ENCODE measurements at regions not wholly inside any gene's neighbourhood (a gene's known extent, or its start where the extent isn't known, plus 50 kb on each side); places are given as distances from the start of the nearest gene placed in this dataset.

DNA sequence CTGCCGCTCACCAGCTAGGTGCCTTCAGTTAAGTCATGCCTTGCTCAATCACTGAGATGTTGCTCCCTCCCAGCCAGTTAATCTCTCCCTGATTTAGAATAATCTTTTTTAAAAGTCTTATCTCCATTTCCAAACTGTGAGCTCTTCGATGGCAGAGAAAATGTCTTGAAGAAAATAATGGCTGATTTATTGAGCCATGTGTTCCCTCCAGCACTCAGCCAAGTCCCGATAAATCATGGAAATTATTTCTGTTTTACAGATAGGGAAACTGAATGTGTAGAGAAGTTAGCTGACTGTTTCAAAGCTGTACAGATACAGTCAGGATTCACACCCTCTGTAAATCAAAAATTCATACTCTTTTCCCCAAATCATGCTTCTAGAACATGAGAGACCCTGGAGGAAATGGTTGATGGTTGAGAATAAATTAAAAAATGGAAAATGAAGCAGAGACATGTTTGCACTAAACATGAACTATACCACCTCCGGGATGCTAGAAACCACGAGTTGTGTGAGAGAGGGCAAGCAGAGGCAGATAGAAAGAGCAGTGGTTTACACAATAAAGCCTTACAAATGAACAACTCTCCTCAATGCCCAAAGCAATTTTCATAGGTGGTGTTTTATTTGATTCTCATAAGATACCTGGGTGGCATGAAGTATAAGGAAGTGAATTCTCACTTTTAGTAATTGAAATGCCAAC, 376.4 kb downstream of the PLPP3 start:
- Mint-ChIP-seq H3K4me1 (ENCODE audit: low read depth) (no peaks in the 10 kb centered on the region), H3K36me3 (ENCODE audit: low read depth) (no peaks in the 10 kb centered on the region), H3K4me3 (no peak overlapping the region), H3K9me3 (no peaks in the 10 kb centered on the region), H3K27ac (no peak overlapping the region), H3K27me3 (ENCODE audit: low read depth) (no peaks in the 10 kb centered on the region)
- DNase-seq (ENCODE audit: low spot score) = no peak

DNA sequence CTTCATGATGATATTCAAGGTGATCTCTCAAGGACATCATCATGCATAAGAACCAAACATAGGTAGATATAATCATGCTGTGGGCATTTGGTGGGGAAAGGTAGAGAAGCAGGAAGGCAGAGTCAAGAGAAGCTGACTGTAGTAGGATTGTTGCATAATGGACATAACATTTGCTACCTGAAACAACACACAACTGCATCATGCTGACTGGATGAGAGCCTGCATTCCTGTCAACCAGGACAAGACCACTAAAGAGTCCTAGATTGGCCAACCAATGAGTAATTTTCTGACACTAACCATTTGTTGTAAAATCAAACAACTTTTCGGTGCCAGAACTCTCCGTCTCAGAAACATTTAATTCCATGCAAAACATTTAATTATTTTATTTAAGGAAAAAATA, 377.2 kb downstream of the PLPP3 start:
- no peaks in the 10 kb centered on the region for H3K27me3 Mint-ChIP-seq (ENCODE audit: low read depth)

DNA sequence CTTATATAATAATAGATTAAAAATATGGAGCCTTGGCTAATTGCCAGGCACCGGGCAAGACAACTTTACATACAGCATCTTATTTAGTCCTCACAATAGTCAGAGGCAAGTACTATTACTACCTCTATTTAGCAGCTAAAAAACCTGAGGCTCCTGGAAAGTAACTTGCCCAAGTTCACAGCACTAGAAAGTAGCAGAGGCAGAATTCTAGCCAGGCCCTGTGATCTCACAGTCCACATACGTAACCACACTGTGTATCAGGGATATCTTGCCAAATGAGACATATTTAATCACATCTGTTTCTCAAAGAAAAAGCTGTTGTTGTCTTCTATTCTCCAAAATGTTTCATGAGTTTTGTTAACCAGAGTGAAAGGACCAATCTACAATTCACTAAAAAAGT, 378.5 kb downstream of the PLPP3 start:
- no peaks in the 10 kb centered on the region for H3K36me3 Mint-ChIP-seq (ENCODE audit: low read depth)
- no peak overlapping the region for H3K27ac Mint-ChIP-seq
- no peaks in the 10 kb centered on the region for H3K9me3 Mint-ChIP-seq
- no peaks in the 10 kb centered on the region for H3K4me1 Mint-ChIP-seq (ENCODE audit: low read depth)
- no peaks in the 10 kb centered on the region for H3K27me3 Mint-ChIP-seq (ENCODE audit: low read depth)
- no peak for DNase-seq (ENCODE audit: low spot score)
- H3K4me3 Mint-ChIP-seq = no peak overlapping the region

More for the DNA sequence above, 377.2 kb downstream of the PLPP3 start:
- no peak for DNase-seq (ENCODE audit: low spot score)
- Mint-ChIP-seq H3K36me3 (ENCODE audit: low read depth) (no peaks in the 10 kb centered on the region), H3K4me1 (ENCODE audit: low read depth) (no peaks in the 10 kb centered on the region), H3K9me3 (no peaks in the 10 kb centered on the region), H3K4me3 (no peak overlapping the region), H3K27ac (no peak overlapping the region)

DNA sequence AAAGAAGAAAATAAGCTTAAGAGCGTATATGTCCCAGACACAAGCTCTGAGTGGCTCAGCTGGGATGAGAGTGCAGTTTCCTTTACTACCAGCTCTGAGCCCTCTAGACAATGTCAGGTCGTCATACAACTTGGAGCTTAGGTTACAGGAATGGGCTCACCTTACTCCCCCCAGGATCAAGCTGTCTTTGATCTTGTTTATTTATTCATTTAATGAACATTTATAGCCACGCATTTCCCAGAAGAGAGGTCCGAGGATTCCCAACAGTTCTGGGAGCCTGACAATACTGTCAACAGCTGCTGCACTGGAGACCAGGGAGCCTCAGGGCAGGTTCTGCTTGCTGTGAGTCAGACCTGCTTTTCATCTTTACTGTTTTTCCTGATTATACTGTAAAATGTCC, 378.9 kb downstream of the PLPP3 start:
- Mint-ChIP-seq H3K4me1 (ENCODE audit: low read depth) (no peaks in the 10 kb centered on the region), H3K9me3 (no peaks in the 10 kb centered on the region), H3K4me3 (no peak overlapping the region), H3K36me3 (ENCODE audit: low read depth) (no peaks in the 10 kb centered on the region), H3K27ac (no peak overlapping the region), H3K27me3 (ENCODE audit: low read depth) (no peaks in the 10 kb centered on the region)
- no peak for DNase-seq (ENCODE audit: low spot score)

DNA sequence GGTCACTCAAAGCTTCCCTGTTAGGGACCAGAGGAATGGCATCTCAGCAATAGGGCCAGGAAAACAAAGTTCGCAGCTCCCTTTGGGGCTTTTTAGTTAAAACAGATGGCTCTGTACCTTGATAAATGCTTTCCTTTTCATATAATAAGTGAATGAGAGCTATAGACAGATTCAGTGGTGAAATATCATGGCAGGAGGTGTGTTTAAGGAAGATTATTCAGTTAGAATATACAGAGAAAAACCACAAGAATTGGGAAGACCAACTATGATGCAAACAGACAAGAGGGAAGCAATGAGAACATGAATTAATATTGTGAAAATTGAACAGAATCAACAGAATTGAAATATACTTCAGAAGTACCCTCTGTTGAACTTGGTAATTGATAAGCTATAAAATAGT, 379.4 kb downstream of the PLPP3 start:
- Mint-ChIP-seq H3K4me3 (no peak overlapping the region), H3K27ac (no peak overlapping the region), H3K27me3 (ENCODE audit: low read depth) (no peaks in the 10 kb centered on the region), H3K36me3 (ENCODE audit: low read depth) (no peaks in the 10 kb centered on the region), H3K4me1 (ENCODE audit: low read depth) (no peaks in the 10 kb centered on the region), H3K9me3 (no peaks in the 10 kb centered on the region)
- DNase-seq (ENCODE audit: low spot score) = no peak

DNA sequence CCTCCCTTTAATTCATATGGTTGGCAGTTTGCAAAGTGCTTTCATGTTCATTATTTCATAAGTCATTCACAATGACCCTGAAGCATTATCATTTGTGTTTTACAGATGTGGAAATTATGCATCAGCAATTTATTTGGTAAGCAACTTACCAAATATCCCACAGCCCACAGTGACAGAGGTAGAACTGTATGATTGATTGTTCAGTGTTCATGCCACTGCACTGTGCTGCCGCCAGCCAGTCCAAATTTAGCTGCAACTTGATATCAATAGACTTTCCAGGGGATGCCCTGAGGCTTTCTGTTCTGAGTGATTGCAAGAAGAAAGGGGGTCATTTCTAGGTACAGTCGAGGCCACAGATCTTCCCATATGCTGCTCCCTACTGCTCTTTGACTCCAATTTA, 380.3 kb downstream of the PLPP3 start:
- H3K4me3 Mint-ChIP-seq = no peak overlapping the region
- no peak overlapping the region for H3K27ac Mint-ChIP-seq
- DNase-seq (ENCODE audit: low spot score) = no peak
- no peaks in the 10 kb centered on the region for H3K4me1 Mint-ChIP-seq (ENCODE audit: low read depth)
- H3K27me3 Mint-ChIP-seq (ENCODE audit: low read depth) = no peaks in the 10 kb centered on the region
- no peaks in the 10 kb centered on the region for H3K36me3 Mint-ChIP-seq (ENCODE audit: low read depth)
- H3K9me3 Mint-ChIP-seq = no peaks in the 10 kb centered on the region

DNA sequence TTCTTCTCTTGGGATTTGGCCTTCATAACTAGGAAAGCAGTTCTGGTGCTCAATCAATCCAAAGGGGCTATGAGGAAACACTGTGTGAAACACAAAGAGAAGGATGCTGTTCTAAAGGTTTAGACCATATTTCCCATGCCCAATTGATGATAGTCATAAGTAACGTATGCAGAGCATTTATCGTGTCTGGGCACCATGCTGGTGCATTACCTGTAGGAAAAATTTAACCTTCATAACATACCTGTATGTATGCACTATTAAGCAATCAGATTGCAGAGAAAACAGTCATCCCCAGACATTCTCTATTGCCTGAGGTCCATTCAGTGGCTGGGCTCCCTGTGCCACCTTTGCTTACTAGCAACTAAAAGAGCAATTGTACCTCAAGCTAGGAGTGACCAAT, 381.4 kb downstream of the PLPP3 start:
- no peaks in the 10 kb centered on the region for H3K4me1 Mint-ChIP-seq (ENCODE audit: low read depth)
- H3K27me3 Mint-ChIP-seq (ENCODE audit: low read depth) = no peaks in the 10 kb centered on the region
- no peak for DNase-seq (ENCODE audit: low spot score)
- H3K27ac Mint-ChIP-seq = no peak overlapping the region
- no peaks in the 10 kb centered on the region for H3K36me3 Mint-ChIP-seq (ENCODE audit: low read depth)
- no peak overlapping the region for H3K4me3 Mint-ChIP-seq
- H3K9me3 Mint-ChIP-seq = no peaks in the 10 kb centered on the region

DNA sequence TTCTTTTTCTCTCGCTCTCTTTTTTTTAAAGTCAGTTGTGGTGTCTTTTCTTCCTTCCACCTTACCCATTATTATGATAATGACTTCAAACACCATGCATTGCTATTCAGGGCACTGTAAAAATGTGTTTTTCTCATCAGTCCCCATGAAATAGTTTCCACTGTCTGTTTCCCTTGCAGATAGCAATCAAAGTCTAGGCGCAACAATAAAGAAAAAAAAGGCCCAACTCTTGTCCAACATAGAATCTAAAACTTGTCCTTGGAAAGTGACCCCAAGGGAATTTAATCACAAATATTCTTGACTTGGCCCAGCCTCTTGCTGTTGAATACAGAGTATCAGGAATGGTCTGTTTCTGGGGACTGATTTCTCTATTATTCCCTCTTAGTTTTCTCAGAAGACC, 382.5 kb downstream of the PLPP3 start:
- H3K27ac Mint-ChIP-seq = no peak overlapping the region
- no peaks in the 10 kb centered on the region for H3K4me1 Mint-ChIP-seq (ENCODE audit: low read depth)
- H3K27me3 Mint-ChIP-seq (ENCODE audit: low read depth) = no peaks in the 10 kb centered on the region
- no peaks in the 10 kb centered on the region for H3K9me3 Mint-ChIP-seq
- H3K36me3 Mint-ChIP-seq (ENCODE audit: low read depth) = no peaks in the 10 kb centered on the region
- DNase-seq (ENCODE audit: low spot score) = no peak
- no peak overlapping the region for H3K4me3 Mint-ChIP-seq

DNA sequence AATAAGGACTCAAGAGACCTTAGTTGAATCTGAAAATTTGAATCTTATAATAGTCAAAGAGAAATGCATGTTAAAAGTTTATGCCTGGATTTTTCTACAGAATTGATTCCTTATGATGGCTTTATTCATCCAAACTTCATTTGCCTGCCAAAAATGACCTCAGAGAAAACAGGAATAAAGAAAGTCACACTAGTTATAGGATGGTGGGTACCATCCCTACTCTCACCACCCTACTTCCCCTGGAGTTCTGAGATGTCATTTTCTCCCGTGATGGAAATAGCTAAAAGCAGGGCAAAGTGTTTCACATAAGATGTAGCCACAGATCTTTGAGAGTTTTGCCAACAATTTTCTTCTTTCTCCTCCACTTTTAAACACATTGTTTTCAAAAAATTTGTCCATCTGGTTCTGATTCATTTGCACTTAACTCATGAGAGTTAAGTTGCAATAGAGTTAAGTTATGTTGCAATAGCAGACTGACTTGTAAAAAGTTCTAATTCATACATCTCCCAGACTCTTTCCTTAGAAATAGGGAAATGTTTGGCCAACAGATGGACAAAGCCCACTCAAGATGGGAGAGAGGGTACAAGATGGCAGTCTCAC, 384.6 kb downstream of the PLPP3 start:
- H3K27me3 Mint-ChIP-seq (ENCODE audit: low read depth) = no peaks in the 10 kb centered on the region
- no peaks in the 10 kb centered on the region for H3K36me3 Mint-ChIP-seq (ENCODE audit: low read depth)
- no peaks in the 10 kb centered on the region for H3K4me1 Mint-ChIP-seq (ENCODE audit: low read depth)
- DNase-seq (ENCODE audit: low spot score) = no peak
- H3K9me3 Mint-ChIP-seq = no peaks in the 10 kb centered on the region
- H3K27ac Mint-ChIP-seq = no peak overlapping the region
- H3K4me3 Mint-ChIP-seq = no peak overlapping the region

DNA sequence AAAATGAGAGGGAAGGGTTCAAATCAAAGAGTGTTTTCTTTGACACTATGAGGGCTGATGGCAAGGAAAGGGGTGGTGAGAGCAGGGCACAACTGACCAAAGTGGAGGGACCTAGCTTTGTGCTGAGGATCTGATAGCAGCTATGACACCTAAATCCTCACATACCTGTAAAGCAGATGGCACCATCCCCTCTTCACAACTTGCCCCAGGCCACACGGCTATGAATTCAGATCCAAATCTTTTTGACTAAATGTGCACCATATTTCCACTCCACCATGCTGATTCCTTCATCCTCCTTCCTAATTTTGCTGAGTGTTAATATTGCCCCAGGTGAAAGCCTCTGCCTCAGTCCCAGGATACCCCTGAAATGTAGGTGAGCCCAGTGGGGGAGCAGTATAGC, 385.7 kb downstream of the PLPP3 start:
- no peaks in the 10 kb centered on the region for H3K4me1 Mint-ChIP-seq (ENCODE audit: low read depth)
- no peaks in the 10 kb centered on the region for H3K36me3 Mint-ChIP-seq (ENCODE audit: low read depth)
- no peak overlapping the region for H3K4me3 Mint-ChIP-seq
- H3K27me3 Mint-ChIP-seq (ENCODE audit: low read depth) = no peaks in the 10 kb centered on the region
- H3K9me3 Mint-ChIP-seq = no peaks in the 10 kb centered on the region
- DNase-seq (ENCODE audit: low spot score) = no peak
- H3K27ac Mint-ChIP-seq = no peak overlapping the region

DNA sequence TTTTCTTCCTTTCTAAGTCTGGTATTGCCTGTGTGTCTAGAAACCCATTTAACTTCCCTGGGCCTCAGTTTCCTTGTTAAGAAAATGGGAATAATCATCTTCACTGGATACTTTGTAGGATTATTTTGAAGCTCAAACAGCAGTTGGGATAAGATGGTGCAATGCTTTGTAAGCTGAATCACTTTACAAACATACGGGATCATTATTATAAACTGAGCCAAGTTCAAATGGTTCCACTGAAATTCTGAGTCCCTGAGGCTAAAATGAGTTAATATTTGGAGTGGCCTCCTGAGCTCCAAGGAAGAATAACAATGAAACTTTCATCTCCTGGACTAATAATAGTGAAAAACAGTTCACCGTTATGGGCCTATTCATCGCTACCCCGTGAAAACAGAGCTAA, 388.0 kb downstream of the PLPP3 start:
- Mint-ChIP-seq H3K36me3 (ENCODE audit: low read depth) (no peaks in the 10 kb centered on the region), H3K4me1 (ENCODE audit: low read depth) (no peaks in the 10 kb centered on the region), H3K27me3 (ENCODE audit: low read depth) (no peaks in the 10 kb centered on the region), H3K9me3 (no peaks in the 10 kb centered on the region), H3K4me3 (no peak overlapping the region), H3K27ac (no peak overlapping the region)
- DNase-seq (ENCODE audit: low spot score) = no peak

DNA sequence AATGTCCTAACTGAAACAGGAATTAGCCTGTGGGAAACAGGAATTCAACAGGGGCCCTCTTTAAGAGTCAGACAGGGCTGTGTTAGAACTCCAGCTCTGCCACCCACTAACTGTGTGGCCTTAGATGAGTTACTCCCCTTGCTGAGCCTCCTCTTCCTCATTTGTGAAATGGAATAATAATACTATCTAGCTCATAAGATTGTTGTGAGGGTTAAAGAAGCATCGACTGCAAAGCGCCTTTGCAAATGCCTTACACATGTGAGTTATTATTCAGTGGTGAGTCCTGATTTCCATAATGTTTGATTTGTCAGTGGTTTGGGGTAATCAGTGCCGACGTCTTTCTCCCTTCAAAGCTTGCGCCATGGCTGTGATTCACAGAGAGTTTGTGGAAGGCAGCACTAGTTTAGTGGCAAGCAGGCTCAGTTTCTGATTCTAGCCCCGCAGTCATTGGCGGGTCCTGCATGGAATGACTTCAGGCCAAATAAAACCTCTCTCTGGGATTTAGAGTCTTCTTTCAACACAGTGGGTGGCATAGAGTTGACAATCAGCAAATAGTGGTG, 388.5 kb downstream of the PLPP3 start:
- Mint-ChIP-seq H3K4me1 (ENCODE audit: low read depth) (no peaks in the 10 kb centered on the region), H3K4me3 (no peak overlapping the region), H3K36me3 (ENCODE audit: low read depth) (no peaks in the 10 kb centered on the region), H3K27ac (no peak overlapping the region), H3K9me3 (no peaks in the 10 kb centered on the region), H3K27me3 (ENCODE audit: low read depth) (no peaks in the 10 kb centered on the region)
- no peak for DNase-seq (ENCODE audit: low spot score)

DNA sequence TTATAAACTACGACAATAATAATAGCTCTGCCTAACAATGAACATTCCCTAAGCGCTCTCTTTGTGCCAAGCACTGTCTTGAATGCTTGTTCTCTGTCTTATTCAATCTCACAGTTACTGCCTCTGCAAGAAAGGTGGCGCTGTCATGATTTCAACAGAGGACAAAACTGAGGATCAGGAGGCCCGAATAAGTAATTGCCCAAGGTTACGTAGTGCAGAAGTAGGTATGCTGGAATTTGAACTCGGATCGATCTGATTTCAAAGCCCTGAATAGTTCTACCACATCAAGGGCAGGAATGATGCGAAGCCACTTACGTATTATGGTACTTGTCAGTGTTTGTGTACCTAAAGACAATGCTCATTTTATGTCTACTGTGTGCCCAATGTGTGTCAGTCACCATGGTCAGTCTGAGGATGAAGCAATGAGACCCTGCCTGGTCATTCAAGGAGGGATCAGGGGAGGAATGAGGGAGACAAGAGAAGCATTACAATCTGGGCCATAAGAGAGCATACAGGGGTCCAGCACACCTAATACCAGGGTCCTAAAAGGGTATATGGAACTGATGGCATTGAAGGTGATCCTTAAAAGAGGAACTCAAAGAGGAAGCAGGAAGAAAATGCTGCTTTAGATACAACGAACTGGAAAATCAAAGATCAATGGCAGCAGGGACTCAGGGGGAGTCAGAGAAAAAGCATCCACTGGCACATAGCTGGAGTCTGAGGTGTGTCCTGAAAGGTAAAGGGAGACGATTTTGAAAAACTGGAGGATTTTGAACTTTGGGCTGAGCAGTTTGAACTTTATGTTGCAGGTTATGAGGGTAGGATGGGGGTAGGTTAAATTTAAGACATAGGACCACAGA, 389.2 kb downstream of the PLPP3 start:
- Mint-ChIP-seq H3K27ac (no peak overlapping the region), H3K27me3 (ENCODE audit: low read depth) (no peaks in the 10 kb centered on the region), H3K9me3 (no peaks in the 10 kb centered on the region), H3K4me3 (no peak overlapping the region), H3K36me3 (ENCODE audit: low read depth) (no peaks in the 10 kb centered on the region), H3K4me1 (ENCODE audit: low read depth) (no peaks in the 10 kb centered on the region)
- DNase-seq (ENCODE audit: low spot score) = no peak

DNA sequence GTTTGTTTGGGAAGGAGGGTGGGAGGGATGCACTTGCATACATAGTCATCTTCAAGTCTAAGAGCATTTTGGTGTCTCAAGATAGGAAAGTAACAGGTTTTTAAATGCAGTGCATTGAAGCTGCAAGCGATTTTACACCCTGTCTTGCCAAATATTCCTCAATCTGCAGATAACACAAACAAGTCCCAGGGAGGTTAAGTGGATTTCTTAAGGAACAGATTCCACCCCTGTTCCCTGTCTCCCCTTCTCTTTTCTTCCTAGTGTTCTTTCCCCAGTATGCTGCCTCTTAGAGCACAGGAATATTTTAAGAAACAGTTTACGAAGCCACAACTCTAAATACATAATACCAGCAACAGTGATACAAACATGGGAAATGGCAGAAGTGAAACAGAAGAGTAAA, 389.9 kb downstream of the PLPP3 start:
- Mint-ChIP-seq H3K9me3 (no peaks in the 10 kb centered on the region), H3K27me3 (ENCODE audit: low read depth) (no peaks in the 10 kb centered on the region), H3K36me3 (ENCODE audit: low read depth) (no peaks in the 10 kb centered on the region), H3K27ac (no peak overlapping the region), H3K4me3 (no peak overlapping the region), H3K4me1 (ENCODE audit: low read depth) (no peaks in the 10 kb centered on the region)
- DNase-seq (ENCODE audit: low spot score) = no peak
